ENCODE measurements at regions not wholly inside any gene's neighbourhood (a gene's known extent, or its start where the extent isn't known, plus 50 kb on each side); places are given as distances from the start of the nearest gene placed in this dataset.

DNA sequence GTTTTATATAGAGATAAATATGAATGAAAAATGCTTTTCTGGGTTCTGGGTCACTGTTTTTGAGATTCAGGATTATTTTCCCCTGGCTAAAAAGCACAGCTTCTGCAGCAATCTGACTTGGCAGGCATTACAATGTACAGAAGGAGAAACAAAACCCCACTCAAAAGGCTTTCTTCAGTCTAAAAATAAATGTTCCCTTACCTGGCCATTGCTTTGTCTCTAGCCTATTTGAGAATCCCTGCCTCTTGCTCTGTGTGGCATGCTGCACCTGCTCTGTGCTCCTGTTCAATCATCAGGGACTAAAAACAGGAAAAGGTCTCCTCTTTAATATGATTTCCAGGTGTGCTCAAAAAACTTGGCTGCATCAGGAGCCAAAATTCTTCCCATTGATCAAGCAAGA lies 187.4 kb upstream of the STAC start:
- TF ChIP-seq, protein P1, sequence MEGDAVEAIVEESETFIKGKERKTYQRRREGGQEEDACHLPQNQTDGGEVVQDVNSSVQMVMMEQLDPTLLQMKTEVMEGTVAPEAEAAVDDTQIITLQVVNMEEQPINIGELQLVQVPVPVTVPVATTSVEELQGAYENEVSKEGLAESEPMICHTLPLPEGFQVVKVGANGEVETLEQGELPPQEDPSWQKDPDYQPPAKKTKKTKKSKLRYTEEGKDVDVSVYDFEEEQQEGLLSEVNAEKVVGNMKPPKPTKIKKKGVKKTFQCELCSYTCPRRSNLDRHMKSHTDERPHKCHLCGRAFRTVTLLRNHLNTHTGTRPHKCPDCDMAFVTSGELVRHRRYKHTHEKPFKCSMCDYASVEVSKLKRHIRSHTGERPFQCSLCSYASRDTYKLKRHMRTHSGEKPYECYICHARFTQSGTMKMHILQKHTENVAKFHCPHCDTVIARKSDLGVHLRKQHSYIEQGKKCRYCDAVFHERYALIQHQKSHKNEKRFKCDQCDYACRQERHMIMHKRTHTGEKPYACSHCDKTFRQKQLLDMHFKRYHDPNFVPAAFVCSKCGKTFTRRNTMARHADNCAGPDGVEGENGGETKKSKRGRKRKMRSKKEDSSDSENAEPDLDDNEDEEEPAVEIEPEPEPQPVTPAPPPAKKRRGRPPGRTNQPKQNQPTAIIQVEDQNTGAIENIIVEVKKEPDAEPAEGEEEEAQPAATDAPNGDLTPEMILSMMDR (conservative IDR thresholded peaks at IDR 0.05; ENCODE audit: low read depth, low read length) = no peak
- TF ChIP-seq EZH2 (IDR thresholded peaks at IDR 0.05; ENCODE audit: borderline replicate concordance, low read depth, low read length, poor library complexity, severe bottlenecking) = no peak
